ENCODE measurements at regions not wholly inside any gene's neighbourhood (a gene's known extent, or its start where the extent isn't known, plus 50 kb on each side); places are given as distances from the start of the nearest gene placed in this dataset.

GRCh38 chr1:95916616-95917015, 682.6 kb downstream of the RWDD3 start (continued):
- peak in 2 of 3 experiments; percentile 52 to 65; a peak in 3 of 4 replicates for TF ChIP-seq CTCF (IDR thresholded peaks at IDR 0.05; ENCODE audit: control extremely low read depth in 1 of 3, insufficient read depth in 1 of 3, low read depth in 1 of 3, low read length in 3 of 3)
- no peak for TF ChIP-seq HDAC2 (IDR thresholded peaks at IDR 0.05; ENCODE audit: borderline replicate concordance in 1 of 2, low read depth in 2 of 2, low read length in 2 of 2)
- peak; percentile 90 to 93 for TF ChIP-seq RAD21 (IDR thresholded peaks at IDR 0.05 in 1 of 2, conservative IDR thresholded peaks at IDR 0.05 in 1 of 2; ENCODE audit: low read depth in 2 of 2, low read length in 2 of 2)
- no peak for TF ChIP-seq JUN (IDR thresholded peaks at IDR 0.05; ENCODE audit: low read depth, low read length)
- TF ChIP-seq NANOG (IDR thresholded peaks at IDR 0.05; ENCODE audit: insufficient read depth, low read depth, low read length, poor library complexity, severe bottlenecking), result no peak
- no peak for TF ChIP-seq EGR1 (IDR thresholded peaks at IDR 0.05; ENCODE audit: borderline replicate concordance, low read depth, low read length)
- no peak for TF ChIP-seq NRF1 (IDR thresholded peaks at IDR 0.05; ENCODE audit: low read depth, low read length)
- 0 out of 2 replicates have a peak, but pooled peaks have one; percentile 26 for TF ChIP-seq SRF (IDR thresholded peaks at IDR 0.05; ENCODE audit: low read depth, low read length)
- no peak for TF ChIP-seq SIRT6 (IDR thresholded peaks at IDR 0.05; ENCODE audit: low read length)
- TF ChIP-seq CBX5 (IDR thresholded peaks at IDR 0.05; ENCODE audit: low read depth, low read length), result no peak
- no peak for TF ChIP-seq CBX8 (IDR thresholded peaks at IDR 0.05; ENCODE audit: borderline replicate concordance, low read depth, low read length)
- TF ChIP-seq SIN3A (conservative IDR thresholded peaks at IDR 0.05 in 1 of 2, IDR thresholded peaks at IDR 0.05 in 1 of 2; ENCODE audit: low read depth in 1 of 2, low read length in 2 of 2), result no peak

Data from H1 (cell line).